MM.1S (cell line): ENCODE measurements at regions not wholly inside any gene's neighbourhood (a gene's known extent, or its start where the extent isn't known, plus 50 kb on each side); places are given as distances from the start of the nearest gene placed in this dataset.

Experiments
- DNase-seq: peaks from one replicate; pipeline ENCODE4 v3.0.0-alpha.2; 2015
- H2AFZ ChIP-seq: fragments of 300-600 bp; sonication (generic); 2 replicates; pipeline ENCODE4 v1.6.0; 2016; ENCODE audit warnings: antibody characterized with exemption, low read length
- H3F3A ChIP-seq: fragments of 300-600 bp; sonication (generic); 2 replicates; pipeline ENCODE4 v1.6.1; 2016; ENCODE audit warnings: mild to moderate bottlenecking, antibody characterized with exemption, low read length, moderate library complexity, mixed read lengths; ENCODE audit not compliant: insufficient read depth
- H3K27ac ChIP-seq: fragments of 300-600 bp; sonication (generic); 2 replicates; pipeline ENCODE4 v1.5.1; 2016; ENCODE audit warnings: mild to moderate bottlenecking, low read length
- H3K27me3 ChIP-seq: fragments of 300-600 bp; sonication (generic); replicated peaks from 2 replicates; pipeline ENCODE4 v1.6.0; 2016; ENCODE audit warnings: low read length; ENCODE audit not compliant: insufficient read depth
- H3K36me3 ChIP-seq: fragments of 300-600 bp; sonication (generic); replicated peaks from 2 replicates; pipeline ENCODE4 v1.6.1; 2016; ENCODE audit warnings: mild to moderate bottlenecking, low read length, mixed read lengths; ENCODE audit not compliant: insufficient read depth
- H3K4me1 ChIP-seq: fragments of 300-600 bp; sonication (generic); 2 replicates; pipeline ENCODE4 v1.6.1; 2016; ENCODE audit warnings: low read length, mixed read lengths
- H3K4me2 ChIP-seq: fragments of 300-600 bp; sonication (generic); 2 replicates; pipeline ENCODE4 v1.6.0; 2016; ENCODE audit warnings: low read depth, low read length
- H3K4me3 ChIP-seq: fragments of 300-600 bp; sonication (generic); 2 replicates; pipeline ENCODE4 v1.5.1; 2016; ENCODE audit warnings: low read length, mixed read lengths
- H3K79me2 ChIP-seq: fragments of 300-600 bp; sonication (generic); 2 replicates; pipeline ENCODE4 v1.6.1; 2016; ENCODE audit warnings: mixed run types, low read length, mixed read lengths
- H3K9ac ChIP-seq: fragments of 300-600 bp; sonication (generic); 2 replicates; pipeline ENCODE4 v1.6.1; 2016; ENCODE audit warnings: low read length, mixed read lengths
- H3K9me2 ChIP-seq: fragments of 300-600 bp; sonication (generic); replicated peaks from 2 replicates; pipeline ENCODE4 v1.6.1; 2016; ENCODE audit warnings: mild to moderate bottlenecking, low read length, mixed read lengths; ENCODE audit not compliant: insufficient read depth
- H3K9me3 ChIP-seq: fragments of 300-600 bp; sonication (generic); replicated peaks from 2 replicates; pipeline ENCODE4 v1.6.1; 2016; ENCODE audit warnings: mild to moderate bottlenecking, low read length, mixed read lengths; ENCODE audit not compliant: insufficient read depth
- H4K20me1 ChIP-seq: fragments of 300-600 bp; sonication (generic); 2 replicates; pipeline ENCODE4 v1.6.1; 2016; ENCODE audit warnings: mild to moderate bottlenecking, low read length, moderate library complexity, mixed read lengths; ENCODE audit not compliant: insufficient read depth
- CTCF ChIP-seq: fragments of 300-600 bp; sonication (generic); IDR thresholded peaks from 2 replicates; pipeline ENCODE4 v1.5.1; 2016; ENCODE audit warnings: antibody characterized with exemption, low read length, mixed read lengths
- EZH2 ChIP-seq: fragments of 300-600 bp; sonication (generic); optimal IDR thresholded peaks from 2 replicates; pipeline ENCODE3; 2017; ENCODE audit warnings: low read depth, mild to moderate bottlenecking, antibody characterized with exemption, low read length, mixed read lengths
- EZH2phosphoT487 ChIP-seq: fragments of 300-600 bp; sonication (generic); IDR thresholded peaks from 2 replicates; pipeline ENCODE4 v1.6.1; 2018; ENCODE audit warnings: antibody characterized with exemption, low read length

- Histone ChIP-seq H4K20me1 (no peaks in the 10 kb centered on the region), H3K27ac (no peak overlapping the region), H3K9ac (no peak overlapping the region), H2AFZ (no peak overlapping the region), H3K36me3 (no peaks in the 10 kb centered on the region), H3K79me2 (no peaks in the 10 kb centered on the region), H3K27me3 (no peaks in the 10 kb centered on the region), H3K4me3 (no peak overlapping the region), H3K9me2 (no peaks in the 10 kb centered on the region), H3K9me3 (no peaks in the 10 kb centered on the region), H3F3A (no peaks in the 10 kb centered on the region), H3K4me1 (no peaks in the 10 kb centered on the region), H3K4me2 (no peak overlapping the region)
- TF ChIP-seq EZH2 (no peak), EZH2phosphoT487 (no peak), CTCF (no peak)
- no peak for DNase-seq
Measured at GRCh38 chr4:60617731-60618130, 582.4 kb upstream of the ADGRL3 start.

- Histone ChIP-seq H3K4me1 (no peaks in the 10 kb centered on the region), H3K4me2 (no peak overlapping the region), H3K27me3 (no peaks in the 10 kb centered on the region), H3K27ac (no peak overlapping the region), H3F3A (no peaks in the 10 kb centered on the region), H3K36me3 (no peaks in the 10 kb centered on the region), H2AFZ (no peak overlapping the region), H4K20me1 (no peaks in the 10 kb centered on the region), H3K79me2 (no peaks in the 10 kb centered on the region), H3K9me3 (no peaks in the 10 kb centered on the region), H3K9me2 (no peaks in the 10 kb centered on the region), H3K9ac (no peak overlapping the region), H3K4me3 (no peak overlapping the region)
- no peak for DNase-seq
- TF ChIP-seq CTCF = no peak
- TF ChIP-seq EZH2 = no peak
- no peak for TF ChIP-seq EZH2phosphoT487
Measured at GRCh38 chr4:60619531-60620305, 580.4 kb upstream of the ADGRL3 start.

DNA sequence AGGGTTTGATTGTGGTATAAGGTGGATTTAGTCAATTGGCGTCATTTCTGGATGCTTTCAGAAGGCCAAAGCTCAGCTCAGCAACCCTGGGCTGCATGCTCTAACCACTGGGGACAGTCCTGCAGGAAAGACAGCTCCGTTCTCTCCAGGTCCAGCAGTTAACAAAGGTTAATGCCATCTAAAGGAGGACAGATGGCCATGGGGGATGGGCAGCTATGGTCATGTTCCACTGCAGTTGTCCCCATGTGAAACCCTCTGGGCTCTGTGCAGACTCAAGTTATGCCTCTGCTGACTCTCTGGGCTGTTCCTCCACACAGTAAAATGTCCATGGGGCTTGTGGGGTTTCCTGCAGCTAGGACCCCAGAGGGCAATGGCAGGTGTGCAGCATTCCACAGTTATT, 562.1 kb upstream of the ADGRL3 start:
- Histone ChIP-seq H3F3A (no peaks in the 10 kb centered on the region), H3K9me3 (no peaks in the 10 kb centered on the region), H4K20me1 (no peaks in the 10 kb centered on the region), H3K9me2 (no peaks in the 10 kb centered on the region), H3K27me3 (no peaks in the 10 kb centered on the region), H3K79me2 (no peaks in the 10 kb centered on the region), H3K36me3 (no peaks in the 10 kb centered on the region), H3K4me3 (no peak overlapping the region), H3K4me1 (no peaks in the 10 kb centered on the region), H3K4me2 (no peak overlapping the region), H3K27ac (no peak overlapping the region), H2AFZ (no peak overlapping the region), H3K9ac (no peak overlapping the region)
- TF ChIP-seq EZH2phosphoT487 (no peak), EZH2 (no peak), CTCF (no peak)
- DNase-seq = no peak
